GM12878 (cell line): ENCODE measurements at regions not wholly inside any gene's neighbourhood (a gene's known extent, or its start where the extent isn't known, plus 50 kb on each side); places are given as distances from the start of the nearest gene placed in this dataset.

Experiments used
- BCLAF1 ChIP-seq: fragments of 450-650 bp; IDR thresholded peaks from 2 replicates; pipeline ENCODE4 v1.6.1; 2017; ENCODE audit warnings: antibody characterized with exemption, mild to moderate bottlenecking, moderate library complexity
- IRF4 ChIP-seq: IDR thresholded peaks from 2 replicates; pipeline ENCODE4 v1.6.1; 2011; ENCODE audit warnings: low read depth, low read length
- KDM1A ChIP-seq: fragments of 200-600 bp; sonication (generic); IDR thresholded peaks from 2 replicates; pipeline ENCODE4 v1.6.1; 2016; ENCODE audit warnings: borderline replicate concordance
- NKRF ChIP-seq: fragments of 450-650 bp; conservative IDR thresholded peaks from 2 replicates; pipeline ENCODE4 v1.6.1; 2017; ENCODE audit warnings: mild to moderate bottlenecking, moderate library complexity
- SMC3 ChIP-seq: IDR thresholded peaks from 2 replicates; pipeline ENCODE4 v1.6.1; 2011; ENCODE audit warnings: low read length, improper control_type of control experiment, borderline replicate concordance
- ZBTB40 ChIP-seq: fragments of 450-650 bp; IDR thresholded peaks from 2 replicates; pipeline ENCODE4 v1.6.1; 2016; ENCODE audit warnings: mild to moderate bottlenecking, moderate library complexity, borderline replicate concordance

GRCh38 chr1:185425163-185425562, 108.1 kb upstream of the IVNS1ABP start (continued):
- TF ChIP-seq ZBTB40, result no peak
- no peak for TF ChIP-seq SMC3
- no peak for TF ChIP-seq IRF4
- no peak for TF ChIP-seq KDM1A
- no peak for TF ChIP-seq BCLAF1
- TF ChIP-seq NKRF, result no peak
- TF ChIP-seq, all 136 proteins: peak for 0
